Cardiac fibroblast (primary cell): ENCODE measurements at regions not wholly inside any gene's neighbourhood (a gene's known extent, or its start where the extent isn't known, plus 50 kb on each side); places are given as distances from the start of the nearest gene placed in this dataset.
A peak's percentile ranks its signal among the peaks of the same experiment; 100 is the strongest.
"Not testable (repeated sequence)": the region's sequence is repeated elsewhere in the genome, so short reads cannot be mapped to it uniquely, and the experiment has no call there.

Experiments
- DNase-seq, 2 donors: peaks; one replicate each; pipeline versions ENCODE4 v3.0.0 to v3.0.0-alpha.2; 2010; ENCODE audit warnings: low read depth in 2 of 2
- H3K4me3 ChIP-seq, 2 donors: replicated peaks in 1 of 2; 1 replicate in 1 of 2; 2 replicates in 1 of 2; pipeline ENCODE4 v1.5.1; 2011; ENCODE audit warnings: low read depth in 2 of 2, low read length in 2 of 2, mild to moderate bottlenecking in 2 of 2, moderate library complexity in 1 of 2
- TF ChIP-seq, protein P1 (sequence below): IDR thresholded peaks from one replicate; pipeline ENCODE4 v1.5.1; 2011; ENCODE audit warnings: low read depth, mild to moderate bottlenecking, low read length, inconsistent platforms

DNA sequence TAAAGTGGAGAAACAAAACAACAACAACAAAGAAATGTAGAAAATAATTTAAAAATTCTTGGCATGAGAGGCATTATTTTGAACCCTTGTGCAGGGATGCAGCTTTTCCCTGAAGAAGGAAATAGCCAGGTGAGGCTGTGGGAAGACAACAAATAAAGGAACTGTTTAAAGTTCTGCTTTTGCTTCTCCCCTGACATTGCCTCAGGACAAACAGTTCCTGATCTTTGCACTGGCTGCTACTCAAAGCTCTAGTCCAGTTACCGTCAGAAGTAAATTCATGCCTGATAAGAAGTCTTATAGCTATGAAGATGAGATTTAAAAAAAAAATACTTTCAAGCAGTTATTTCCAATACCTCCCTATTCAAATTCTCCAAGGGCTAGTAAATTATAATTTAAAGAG lies 233.8 kb downstream of the IL15 start:
- TF ChIP-seq, protein P1, sequence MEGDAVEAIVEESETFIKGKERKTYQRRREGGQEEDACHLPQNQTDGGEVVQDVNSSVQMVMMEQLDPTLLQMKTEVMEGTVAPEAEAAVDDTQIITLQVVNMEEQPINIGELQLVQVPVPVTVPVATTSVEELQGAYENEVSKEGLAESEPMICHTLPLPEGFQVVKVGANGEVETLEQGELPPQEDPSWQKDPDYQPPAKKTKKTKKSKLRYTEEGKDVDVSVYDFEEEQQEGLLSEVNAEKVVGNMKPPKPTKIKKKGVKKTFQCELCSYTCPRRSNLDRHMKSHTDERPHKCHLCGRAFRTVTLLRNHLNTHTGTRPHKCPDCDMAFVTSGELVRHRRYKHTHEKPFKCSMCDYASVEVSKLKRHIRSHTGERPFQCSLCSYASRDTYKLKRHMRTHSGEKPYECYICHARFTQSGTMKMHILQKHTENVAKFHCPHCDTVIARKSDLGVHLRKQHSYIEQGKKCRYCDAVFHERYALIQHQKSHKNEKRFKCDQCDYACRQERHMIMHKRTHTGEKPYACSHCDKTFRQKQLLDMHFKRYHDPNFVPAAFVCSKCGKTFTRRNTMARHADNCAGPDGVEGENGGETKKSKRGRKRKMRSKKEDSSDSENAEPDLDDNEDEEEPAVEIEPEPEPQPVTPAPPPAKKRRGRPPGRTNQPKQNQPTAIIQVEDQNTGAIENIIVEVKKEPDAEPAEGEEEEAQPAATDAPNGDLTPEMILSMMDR = no peak
- no peak overlapping the region for H3K4me3 ChIP-seq
- DNase-seq = no peak

DNA sequence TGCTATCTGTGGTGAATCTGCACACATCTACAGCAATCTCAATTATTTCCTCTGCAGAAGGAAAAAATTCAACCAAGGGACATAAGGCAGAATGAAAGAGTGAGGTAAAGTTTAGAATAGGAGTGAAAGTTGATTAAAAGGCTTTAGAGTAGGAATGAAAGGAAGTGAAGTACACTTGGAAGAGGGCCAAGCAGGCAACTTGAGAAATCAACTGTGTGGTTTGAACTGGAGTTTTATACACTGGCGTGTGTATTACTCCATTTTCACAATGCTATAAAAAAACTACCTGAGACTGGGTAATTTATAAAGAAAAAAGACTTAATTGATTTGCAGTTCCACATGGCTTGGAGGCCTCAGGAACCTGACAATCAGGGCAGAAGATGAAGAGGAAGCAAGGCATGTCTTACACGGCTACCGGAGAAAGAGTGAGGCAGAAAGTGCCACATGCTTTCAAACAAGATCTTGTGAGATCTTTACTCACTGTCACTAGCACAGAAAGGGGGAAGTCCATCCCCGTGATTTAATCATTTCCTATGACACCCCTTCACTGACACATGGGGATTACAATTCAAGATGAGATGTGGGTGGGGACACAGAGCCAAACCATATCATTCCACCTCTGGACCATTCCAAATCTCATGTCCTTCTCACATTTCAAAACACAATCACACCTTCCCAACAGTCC lies 234.8 kb downstream of the IL15 start:
- no peak overlapping the region for H3K4me3 ChIP-seq
- TF ChIP-seq, protein P1 = no peak
- peak; percentile 54 to 61 for DNase-seq

DNA sequence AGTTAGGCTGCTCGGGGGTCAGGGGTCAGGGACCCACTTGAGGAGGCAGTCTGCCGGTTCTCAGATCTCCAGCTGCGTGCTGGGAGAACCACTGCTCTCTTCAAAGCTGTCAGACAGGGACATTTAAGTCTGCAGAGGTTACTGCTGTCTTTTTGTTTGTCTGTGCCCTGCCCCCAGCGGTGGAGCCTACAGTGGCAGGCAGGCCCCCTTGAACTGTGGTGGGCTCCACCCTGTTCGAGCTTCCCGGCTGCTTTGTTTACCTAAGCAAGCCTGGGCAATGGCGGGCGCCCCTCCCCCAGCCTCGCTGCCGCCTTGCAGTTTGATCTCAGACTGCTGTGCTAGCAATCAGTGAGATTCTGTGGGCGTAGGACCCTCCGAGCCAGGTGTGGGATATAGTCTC lies 246.3 kb downstream of the IL15 start:
- not testable (repeated sequence) for DNase-seq, H3K4me3 ChIP-seq

DNA sequence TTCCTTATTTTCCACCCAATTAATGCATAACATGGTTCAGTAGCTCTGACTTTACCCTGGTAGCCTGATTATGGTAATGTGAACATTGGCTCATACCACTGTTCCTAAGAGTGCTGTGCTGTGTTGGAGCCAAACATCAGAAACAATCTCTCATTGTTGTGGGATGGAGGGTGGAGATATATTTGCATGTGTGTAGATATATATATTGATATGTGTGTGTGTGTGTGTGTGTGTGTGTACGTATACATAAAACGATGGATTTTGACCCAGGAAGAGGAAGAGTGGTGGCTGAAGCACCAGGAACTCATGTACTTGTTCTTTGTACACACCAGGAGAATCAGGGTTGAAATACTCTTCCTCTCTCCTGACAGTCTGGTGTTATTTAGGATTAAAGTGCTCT lies 247.7 kb downstream of the IL15 start:
- H3K4me3 ChIP-seq = no peak overlapping the region
- TF ChIP-seq, protein P1 = no peak
- no peak for DNase-seq

DNA sequence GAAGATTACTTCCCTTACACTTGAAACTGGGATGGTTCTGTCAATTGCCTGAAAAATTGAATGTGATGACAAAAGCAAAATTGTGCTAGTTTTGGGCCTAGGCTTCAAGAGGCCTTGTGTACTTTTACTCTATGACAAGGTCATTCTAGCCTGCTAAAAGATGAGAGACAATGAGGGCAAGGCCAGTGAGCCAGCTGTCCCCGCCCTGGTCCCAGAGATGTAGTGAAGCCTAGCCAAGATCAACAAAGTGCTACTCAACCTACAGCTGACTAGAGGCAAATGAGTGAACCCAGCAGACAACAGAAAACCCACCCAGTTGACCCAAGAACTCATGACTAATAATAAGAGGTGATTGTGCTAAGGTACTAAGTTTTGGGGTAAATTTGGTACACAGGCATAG lies 248.7 kb downstream of the IL15 start:
- no peak overlapping the region for H3K4me3 ChIP-seq
- no peak for DNase-seq
- TF ChIP-seq, protein P1 = no peak

DNA sequence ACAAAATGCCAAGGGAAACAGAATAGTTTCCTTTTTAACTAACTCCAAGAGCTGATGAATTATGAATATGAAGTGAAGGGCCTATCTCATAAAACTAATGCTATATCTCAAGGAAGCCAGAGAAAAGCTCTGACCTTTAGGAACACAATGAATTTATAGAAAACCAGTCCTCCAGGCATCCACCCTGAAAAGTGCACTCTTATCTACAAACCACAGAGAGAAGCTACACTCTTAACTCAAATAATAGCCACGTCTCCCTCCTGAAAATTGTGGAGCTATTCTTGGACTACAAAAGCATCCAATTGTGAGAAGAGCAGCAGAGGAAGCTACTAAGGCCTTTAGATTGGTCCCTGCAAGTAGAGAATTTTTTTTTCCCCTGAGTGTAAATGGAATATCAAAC lies 253.9 kb downstream of the IL15 start:
- TF ChIP-seq, protein P1 = no peak
- no peak overlapping the region for H3K4me3 ChIP-seq
- DNase-seq = peak in 1 of 2 donors; percentile 21

DNA sequence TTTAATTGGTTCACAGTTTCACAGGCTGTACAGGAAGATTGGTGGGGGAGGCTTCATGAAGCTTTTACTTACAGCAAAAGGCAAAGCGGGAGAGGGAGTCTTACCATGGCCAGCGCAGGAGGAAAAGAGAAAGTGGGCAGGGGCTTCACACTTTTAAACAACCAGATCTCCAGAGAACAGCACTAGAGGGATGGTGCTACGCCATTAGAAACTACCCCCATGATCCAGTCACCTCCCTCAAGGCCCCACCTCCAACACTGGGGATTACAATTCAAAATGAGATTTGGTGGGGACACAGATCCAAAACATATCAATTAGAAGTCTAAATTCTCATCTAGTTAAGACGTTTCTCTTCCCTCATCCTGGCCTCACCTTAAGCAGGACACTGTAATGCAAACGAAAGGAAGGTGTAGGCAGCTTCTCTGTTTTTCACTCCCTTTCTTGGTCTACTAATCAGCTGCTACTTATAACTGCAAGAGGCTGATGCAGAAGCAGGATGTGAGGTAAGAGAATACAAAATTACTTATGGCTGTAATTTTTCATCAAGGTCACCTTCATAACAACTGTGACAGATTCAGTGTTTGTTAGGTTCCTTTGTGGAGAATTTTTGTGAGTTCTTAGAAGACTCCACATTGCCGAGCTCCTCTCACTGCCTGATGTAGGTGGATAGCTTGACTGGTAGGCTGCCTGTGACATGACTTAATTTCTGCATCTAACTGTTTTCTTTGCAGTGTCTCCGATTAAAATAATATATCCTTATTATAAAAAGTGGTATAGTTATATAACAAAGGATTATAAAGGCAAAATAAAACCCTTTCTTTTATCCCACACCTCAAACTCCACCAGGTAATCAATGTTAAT lies 255.1 kb downstream of the IL15 start:
- H3K4me3 ChIP-seq = no peak overlapping the region

More for the DNA sequence above, 255.1 kb downstream of the IL15 start:
- TF ChIP-seq, protein P1 = no peak
- no peak for DNase-seq
